ENCODE measurements at regions not wholly inside any gene's neighbourhood (a gene's known extent, or its start where the extent isn't known, plus 50 kb on each side); places are given as distances from the start of the nearest gene placed in this dataset.
"Not testable (repeated sequence)": the region's sequence is repeated elsewhere in the genome, so short reads cannot be mapped to it uniquely, and the experiment has no call there.

GRCh38 chr5:67799732-67800234, 415.8 kb upstream of the PIK3R1 start:
- Histone ChIP-seq H3K9ac (ENCODE audit: low read depth in 2 of 2, low read length in 2 of 2) (no peak overlapping the region), H3K4me3 (no peak overlapping the region), H3K36me3 (no peaks in the 10 kb centered on the region), H3K27me3 (no peaks in the 10 kb centered on the region), H3K27ac (no peak overlapping the region), H3K9me3 (no peaks in the 10 kb centered on the region), H3K4me1 (no peaks in the 10 kb centered on the region)
- intact Hi-C loops (cut with DNase I), result no loop called here
- TF ChIP-seq CTCF (IDR thresholded peaks at IDR 0.05), result no peak
- no peak for DNase-seq

- H3K27ac ChIP-seq; intact Hi-C loops (cut with DNase I); H3K9me3 ChIP-seq; H3K4me1 ChIP-seq; H3K27me3 ChIP-seq; H3K36me3 ChIP-seq; DNase-seq; H3K9ac ChIP-seq (ENCODE audit: low read depth in 2 of 2, low read length in 2 of 2); H3K4me3 ChIP-seq: not testable (repeated sequence)
These were observed 417.1 kb upstream of the PIK3R1 start for GRCh38 chr5:67798470-67798869.

- no peak for TF ChIP-seq CTCF (IDR thresholded peaks at IDR 0.05)
These were observed 419.6 kb upstream of the PIK3R1 start for GRCh38 chr5:67795781-67796477.

GRCh38 chr5:67793966-67794365, 421.6 kb upstream of the PIK3R1 start:
- Histone ChIP-seq H3K4me3 (no peak overlapping the region), H3K4me1 (no peaks in the 10 kb centered on the region), H3K36me3 (no peaks in the 10 kb centered on the region), H3K27ac (no peak overlapping the region), H3K9me3 (no peaks in the 10 kb centered on the region), H3K9ac (ENCODE audit: low read depth in 2 of 2, low read length in 2 of 2) (no peak overlapping the region), H3K27me3 (no peaks in the 10 kb centered on the region)
- intact Hi-C loops (cut with DNase I), result no loop called here
- TF ChIP-seq CTCF (IDR thresholded peaks at IDR 0.05), result no peak
- DNase-seq, result no peak

More at GRCh38 chr5:67795781-67796477, 419.6 kb upstream of the PIK3R1 start:
- H3K4me1 ChIP-seq, result no peaks in the 10 kb centered on the region
- H3K36me3 ChIP-seq, result no peaks in the 10 kb centered on the region
- H3K4me3 ChIP-seq, result no peak overlapping the region
- no peaks in the 10 kb centered on the region for H3K27me3 ChIP-seq
- intact Hi-C loops (cut with DNase I), result no loop called here
- DNase-seq, result no peak
- H3K27ac ChIP-seq, result no peak overlapping the region
- H3K9ac ChIP-seq (ENCODE audit: low read depth in 2 of 2, low read length in 2 of 2), result no peak overlapping the region
- no peaks in the 10 kb centered on the region for H3K9me3 ChIP-seq

GRCh38 chr5:67793418-67793817, 422.1 kb upstream of the PIK3R1 start:
- Histone ChIP-seq H3K4me3 (no peak overlapping the region), H3K9me3 (no peaks in the 10 kb centered on the region), H3K36me3 (no peaks in the 10 kb centered on the region), H3K27me3 (no peaks in the 10 kb centered on the region), H3K4me1 (no peaks in the 10 kb centered on the region), H3K27ac (no peak overlapping the region), H3K9ac (ENCODE audit: low read depth in 2 of 2, low read length in 2 of 2) (no peak overlapping the region)
- intact Hi-C loops (cut with DNase I), result no loop called here
- no peak for DNase-seq
- TF ChIP-seq CTCF (IDR thresholded peaks at IDR 0.05), result no peak

- no peak overlapping the region for H3K9ac ChIP-seq (ENCODE audit: low read depth in 2 of 2, low read length in 2 of 2)
- H3K4me3 ChIP-seq, result no peak overlapping the region
- H3K36me3 ChIP-seq, result no peaks in the 10 kb centered on the region
- no peak for DNase-seq
- TF ChIP-seq CTCF (IDR thresholded peaks at IDR 0.05), result no peak
- no peaks in the 10 kb centered on the region for H3K27me3 ChIP-seq
- H3K4me1 ChIP-seq, result no peaks in the 10 kb centered on the region
- intact Hi-C loops (cut with DNase I), result no loop called here
- no peaks in the 10 kb centered on the region for H3K9me3 ChIP-seq
- no peak overlapping the region for H3K27ac ChIP-seq
These were observed 422.7 kb upstream of the PIK3R1 start for GRCh38 chr5:67792891-67793290.
